HG03571 (cell line): ENCODE measurements at regions not wholly inside any gene's neighbourhood (a gene's known extent, or its start where the extent isn't known, plus 50 kb on each side); places are given as distances from the start of the nearest gene placed in this dataset.

ENCODE experiments used
- ATAC-seq: cut with Tn5 transposase; IDR thresholded peaks from one replicate; pipeline ENCODE4 v1.9.1; 2021; ENCODE audit not compliant: unreplicated experiment

GRCh38 chr6:54710456-54710855 lies 136.1 kb upstream of the FAM83B start:
- no peak for ATAC-seq

DNA sequence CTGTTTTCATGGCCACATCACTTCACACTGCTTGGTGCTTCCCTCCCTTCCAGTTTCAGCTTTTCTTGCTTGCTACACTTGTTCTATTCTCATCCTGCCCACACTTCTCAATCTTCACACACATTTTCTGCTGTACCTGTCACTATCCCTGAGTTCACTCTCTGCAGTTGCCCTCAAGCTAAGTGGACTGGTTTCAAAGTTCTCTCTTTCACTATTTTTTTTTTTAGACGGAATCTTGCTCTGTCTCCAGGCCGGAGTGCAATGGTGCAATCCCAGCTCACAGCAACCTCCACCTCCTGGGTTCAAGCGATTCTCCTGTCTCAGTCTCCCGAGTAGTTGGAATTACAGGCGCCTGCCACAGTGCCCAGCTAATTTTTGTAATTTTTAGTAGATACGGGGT lies 130.6 kb upstream of the FAM83B start:
- no peak for ATAC-seq

GRCh38 chr6:54716877-54717276 lies 129.7 kb upstream of the FAM83B start:
- ATAC-seq = no peak

DNA sequence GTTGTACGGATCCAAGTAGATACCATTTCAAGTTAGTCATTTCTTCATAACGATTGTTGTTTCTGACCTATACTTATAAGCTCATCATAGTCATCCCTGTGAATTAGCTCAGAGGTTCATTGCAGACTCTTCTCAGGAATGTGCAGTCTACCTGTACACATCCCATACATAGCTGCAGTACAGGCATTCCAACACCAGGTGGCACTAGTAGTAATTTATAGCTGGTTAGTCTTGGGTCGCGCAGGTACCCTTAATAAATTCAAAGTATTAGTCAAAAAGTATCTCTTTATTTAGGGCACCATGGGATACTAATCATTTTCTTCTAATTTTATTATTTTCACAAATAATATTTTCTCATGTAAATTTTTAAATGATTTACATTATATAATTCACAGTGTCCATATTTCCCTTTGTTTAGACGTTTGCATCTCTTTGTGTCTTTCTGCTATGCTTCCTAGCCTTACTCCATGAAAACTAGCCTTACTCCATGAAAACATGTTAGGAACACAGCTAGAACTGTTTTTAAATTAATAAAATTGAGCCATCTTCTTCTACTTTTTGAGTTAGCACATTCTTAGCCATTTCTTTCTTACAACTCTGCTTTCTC lies 128.6 kb upstream of the FAM83B start:
- ATAC-seq = peak; percentile 82

GRCh38 chr6:54718541-54719023 lies 128.0 kb upstream of the FAM83B start:
- no peak for ATAC-seq

GRCh38 chr6:54719131-54719530 lies 127.4 kb upstream of the FAM83B start:
- no peak for ATAC-seq

- no peak for ATAC-seq
Observed at GRCh38 chr6:54719633-54720032, 126.9 kb upstream of the FAM83B start.

GRCh38 chr6:54722328-54722727 lies 124.2 kb upstream of the FAM83B start:
- ATAC-seq = no peak

DNA sequence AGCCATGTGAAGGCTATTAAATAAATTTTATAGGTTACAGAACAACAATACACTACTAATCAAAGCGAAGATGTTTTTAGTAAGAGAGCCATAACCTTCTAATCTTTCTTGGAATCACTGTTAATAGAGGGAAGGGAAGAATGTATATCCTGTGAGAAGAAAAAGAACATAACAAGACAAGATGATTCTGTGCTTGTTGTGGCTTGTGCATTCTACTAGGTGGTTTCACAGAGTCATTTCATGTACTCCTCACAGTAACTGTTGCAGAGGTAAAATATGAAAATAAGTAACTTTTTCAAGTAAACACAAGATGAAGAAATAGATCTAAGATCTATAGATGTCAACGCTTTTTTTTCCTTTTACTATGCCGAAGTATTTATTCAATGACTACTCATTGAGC lies 116.9 kb upstream of the FAM83B start:
- ATAC-seq = no peak

GRCh38 chr6:54730767-54731630 lies 115.6 kb upstream of the FAM83B start:
- no peak for ATAC-seq

DNA sequence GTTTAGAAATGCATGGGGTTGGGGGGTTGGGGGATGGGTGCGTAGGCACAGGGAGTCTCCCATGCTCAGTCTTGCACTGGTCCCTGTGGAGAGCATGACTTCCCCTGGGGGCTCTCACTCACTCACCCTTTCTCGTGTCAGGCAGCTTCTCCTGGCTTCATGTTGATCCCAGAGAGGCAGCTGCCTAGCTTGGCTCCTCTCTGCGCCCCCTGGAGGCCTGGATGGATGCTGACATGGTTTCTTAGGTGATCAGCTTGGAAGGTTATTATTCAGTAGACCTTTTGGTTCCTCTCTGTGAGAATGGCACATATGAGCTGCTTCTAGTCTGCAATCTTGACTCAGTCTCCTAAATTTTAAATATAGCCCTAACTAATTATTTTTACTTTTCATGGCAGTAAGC lies 109.3 kb upstream of the FAM83B start:
- ATAC-seq = no peak

DNA sequence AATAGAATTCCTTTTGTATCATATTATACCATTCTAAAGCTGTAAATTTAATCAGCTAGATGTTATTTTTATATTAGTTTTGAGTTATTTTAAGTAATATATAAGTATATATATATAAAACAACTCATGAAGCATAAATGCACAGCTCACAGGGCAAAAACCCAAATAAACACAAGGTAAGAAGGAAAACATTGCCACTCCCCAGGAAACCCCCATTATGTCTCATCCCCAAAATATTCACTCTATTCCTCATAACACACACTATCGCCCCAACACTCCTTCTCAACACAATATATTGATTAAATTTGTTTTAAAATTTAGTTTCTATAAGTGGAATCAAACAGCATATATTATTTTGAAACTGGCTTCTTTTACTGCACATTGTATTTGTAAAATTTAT lies 98.6 kb upstream of the FAM83B start:
- ATAC-seq = no peak

DNA sequence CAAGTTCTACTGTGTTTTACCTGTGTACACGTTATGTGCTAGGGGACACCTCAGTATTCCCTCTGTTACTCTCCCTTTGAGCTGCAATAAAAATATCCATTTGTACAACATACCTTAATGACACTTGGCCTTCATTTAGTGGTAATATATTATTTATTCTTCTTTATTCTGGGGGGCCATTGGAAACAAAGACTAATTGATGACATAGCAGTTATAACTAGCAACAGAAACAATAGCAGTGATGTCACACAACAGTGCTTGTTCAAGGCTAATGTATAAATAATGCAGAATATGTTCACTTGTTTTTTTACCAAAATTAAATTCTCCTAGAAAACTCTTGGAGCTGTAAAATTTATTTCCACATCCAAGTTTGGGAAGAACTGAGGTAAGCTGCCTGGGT lies 92.2 kb upstream of the FAM83B start:
- no peak for ATAC-seq

GRCh38 chr6:54758340-54758739 lies 88.2 kb upstream of the FAM83B start:
- no peak for ATAC-seq

- ATAC-seq = no peak
Observed at GRCh38 chr6:54768494-54768893, 78.1 kb upstream of the FAM83B start.

DNA sequence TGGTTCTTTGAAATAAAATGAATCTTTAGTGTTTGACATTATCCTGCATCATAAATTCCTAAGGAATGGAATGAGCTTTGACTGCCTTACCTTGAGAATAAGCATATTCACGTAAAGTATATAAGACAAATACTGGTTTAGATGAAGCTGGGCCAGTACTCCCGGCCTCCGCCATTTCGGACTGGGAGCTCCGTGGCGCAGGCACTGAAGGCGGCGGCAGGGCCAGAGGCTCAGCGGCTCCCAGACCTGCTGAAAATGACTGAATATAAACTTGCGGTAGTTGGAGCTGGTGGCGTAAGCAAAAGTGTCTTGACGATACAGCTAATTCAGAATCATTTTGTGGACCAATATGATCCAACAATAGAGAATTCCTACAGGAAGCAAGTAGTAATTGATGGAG lies 76.2 kb upstream of the FAM83B start:
- ATAC-seq = no peak

- no peak for ATAC-seq
Observed at GRCh38 chr6:54771968-54772367, 74.6 kb upstream of the FAM83B start.

DNA sequence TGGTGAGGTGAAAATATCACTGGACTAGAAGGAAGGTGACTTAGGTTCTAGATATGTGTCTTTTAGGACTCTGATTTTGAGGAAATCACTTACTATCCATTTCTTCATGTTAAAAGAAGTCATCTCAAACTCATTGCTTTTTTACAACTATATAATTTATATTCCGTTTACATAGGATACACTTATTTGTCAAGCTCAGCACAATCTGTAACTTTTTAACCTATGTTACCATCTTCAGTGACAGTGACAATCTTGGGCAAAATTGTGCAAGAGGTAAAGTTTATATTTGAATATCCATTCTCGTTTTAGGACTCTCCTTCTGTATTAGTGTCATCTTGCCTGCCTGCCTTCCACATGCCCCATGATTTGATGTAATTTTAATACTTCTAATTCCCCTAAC lies 74.0 kb upstream of the FAM83B start:
- no peak for ATAC-seq

GRCh38 chr6:54775576-54775975 lies 71.0 kb upstream of the FAM83B start:
- ATAC-seq = no peak

DNA sequence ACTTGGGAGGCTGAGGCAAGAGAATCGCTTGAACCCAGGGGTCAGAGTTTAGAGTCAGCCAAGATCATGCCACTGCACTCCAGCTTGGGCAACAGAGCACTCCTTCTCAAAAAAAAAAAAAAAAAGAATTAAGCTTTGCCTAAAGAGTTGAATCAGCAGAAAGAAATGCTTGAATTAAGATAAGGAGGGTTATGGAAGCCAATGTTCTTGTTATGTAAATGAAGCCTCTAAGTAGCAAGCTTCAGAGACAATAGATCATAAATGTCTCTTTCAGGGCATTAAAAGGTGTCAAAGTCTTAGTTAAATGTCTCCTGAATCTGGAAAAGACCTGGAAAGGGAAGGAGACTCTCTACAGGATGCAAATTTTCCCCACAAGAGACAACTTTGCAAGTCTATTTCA lies 69.7 kb upstream of the FAM83B start:
- no peak for ATAC-seq

- ATAC-seq = no peak
Observed at GRCh38 chr6:54778731-54779130, 67.8 kb upstream of the FAM83B start.

DNA sequence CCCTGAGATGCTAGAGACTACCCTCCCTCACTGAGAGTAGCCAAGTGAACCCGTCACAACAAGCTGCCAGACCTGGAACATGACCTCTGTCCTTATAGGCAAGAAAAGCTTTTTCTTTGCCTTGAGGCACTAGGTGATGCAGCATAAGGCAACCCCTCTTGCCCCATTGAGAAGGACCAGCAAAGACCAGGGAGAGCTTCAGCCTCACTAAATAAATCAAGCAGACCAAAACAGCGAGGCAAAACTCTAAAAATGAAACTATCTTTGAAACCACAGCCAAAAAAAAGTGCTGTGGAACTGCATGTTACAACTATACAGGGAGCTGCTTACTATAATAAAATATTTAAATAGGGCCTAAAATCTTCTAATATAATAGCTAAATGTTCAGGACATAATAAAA lies 62.6 kb upstream of the FAM83B start:
- no peak for ATAC-seq

- ATAC-seq = no peak
Observed at GRCh38 chr6:54786154-54786553, 60.4 kb upstream of the FAM83B start.
